Spleen (tissue), 7 donors: ENCODE measurements at regions not wholly inside any gene's neighbourhood (a gene's known extent, or its start where the extent isn't known, plus 50 kb on each side); places are given as distances from the start of the nearest gene placed in this dataset.

Source experiments
- CTCF ChIP-seq, 11 experiments: fragments of 200-600 bp in 7 of 11; fragments of 450-650 bp in 4 of 11; sonication (generic) in 4 of 11; IDR thresholded peaks in 8 of 11; conservative IDR thresholded peaks in 3 of 11; 1 replicate in 7 of 11; 2 replicates in 4 of 11; pipeline versions ENCODE4 v1.4.0 to v1.8.0; 2016 to 2021; ENCODE audit warnings: antibody characterized with exemption in 11 of 11, inconsistent platforms in 4 of 11, mild to moderate bottlenecking in 1 of 11
- POLR2AphosphoS5 ChIP-seq, 3 donors: sonication (generic); formaldehyde crosslinking; IDR thresholded peaks; one replicate each; pipeline ENCODE4 v1.5.1; 2017; ENCODE audit warnings: antibody characterized with exemption in 3 of 3
- donor health status: DM: no; HTN: no; CAD: no; lungs with moderate emphysema.
- donor health status: DM: no; HTN: no; CAD: no.
- donor health status: DM: no; HTN: no; CAD: no.

GRCh38 chr10:22054961-22055360 is 51.4 kb upstream of the DNAJC1 start:
- TF ChIP-seq POLR2AphosphoS5 (IDR thresholded peaks at IDR 0.05) = no peak
- no peak for TF ChIP-seq CTCF (IDR thresholded peaks at IDR 0.05 in 8 of 11, conservative IDR thresholded peaks at IDR 0.05 in 3 of 11)
